SK-N-SH (cell line): ENCODE measurements at regions not wholly inside any gene's neighbourhood (a gene's known extent, or its start where the extent isn't known, plus 50 kb on each side); places are given as distances from the start of the nearest gene placed in this dataset.
"Not testable (repeated sequence)": the region's sequence is repeated elsewhere in the genome, so short reads cannot be mapped to it uniquely, and the experiment has no call there.

ENCODE experiments used
- EZH2phosphoT487 ChIP-seq: fragments of 200-600 bp; sonication (generic); IDR thresholded peaks from 2 replicates; pipeline ENCODE4 v1.6.1; 2017; ENCODE audit warnings: low read depth, mixed run types, mild to moderate bottlenecking, antibody characterized with exemption, moderate library complexity, borderline replicate concordance
- FOXM1 ChIP-seq: IDR thresholded peaks from 2 replicates; pipeline ENCODE4 v1.4.0; 2012; ENCODE audit warnings: low read depth, mild to moderate bottlenecking
- GABPA ChIP-seq: IDR thresholded peaks from 2 replicates; pipeline ENCODE4 v1.4.0; 2012; ENCODE audit warnings: low read depth, mild to moderate bottlenecking
- RAD21 ChIP-seq: IDR thresholded peaks from 2 replicates; pipeline ENCODE4 v1.6.1; 2012; ENCODE audit warnings: mild to moderate bottlenecking, low read length
- RFX5 ChIP-seq: IDR thresholded peaks from 2 replicates; pipeline ENCODE4 v1.6.1; 2012; ENCODE audit warnings: mild to moderate bottlenecking, improper control_type of control experiment, low read length
- SMC3 ChIP-seq: IDR thresholded peaks from 2 replicates; pipeline ENCODE4 v1.6.1; 2012; ENCODE audit warnings: low read depth, low read length, improper control_type of control experiment
- YY1 ChIP-seq: IDR thresholded peaks from 2 replicates; pipeline ENCODE4 v1.4.0; 2012; ENCODE audit warnings: low read depth, mild to moderate bottlenecking
- TF ChIP-seq, protein P1 (sequence below): IDR thresholded peaks from 2 replicates; pipeline ENCODE4 v1.6.1; 2012; ENCODE audit warnings: mild to moderate bottlenecking, low read depth, low read length, moderate library complexity
- TF ChIP-seq, protein P2 (sequence below): fragments of 200-600 bp; sonication (generic); IDR thresholded peaks from 2 replicates; pipeline ENCODE4 v1.6.1; 2017; ENCODE audit warnings: antibody characterized with exemption, mild to moderate bottlenecking, moderate library complexity
- TF ChIP-seq, protein P3 (sequence below): IDR thresholded peaks from 2 replicates; pipeline ENCODE4 v1.4.0; 2012; ENCODE audit warnings: low read depth
- TF ChIP-seq, protein P4 (sequence below): fragments of 150-350 bp; IDR thresholded peaks from 2 replicates; pipeline ENCODE4 v1.6.1; 2016; ENCODE audit warnings: mild to moderate bottlenecking, low read depth, low read length

DNA sequence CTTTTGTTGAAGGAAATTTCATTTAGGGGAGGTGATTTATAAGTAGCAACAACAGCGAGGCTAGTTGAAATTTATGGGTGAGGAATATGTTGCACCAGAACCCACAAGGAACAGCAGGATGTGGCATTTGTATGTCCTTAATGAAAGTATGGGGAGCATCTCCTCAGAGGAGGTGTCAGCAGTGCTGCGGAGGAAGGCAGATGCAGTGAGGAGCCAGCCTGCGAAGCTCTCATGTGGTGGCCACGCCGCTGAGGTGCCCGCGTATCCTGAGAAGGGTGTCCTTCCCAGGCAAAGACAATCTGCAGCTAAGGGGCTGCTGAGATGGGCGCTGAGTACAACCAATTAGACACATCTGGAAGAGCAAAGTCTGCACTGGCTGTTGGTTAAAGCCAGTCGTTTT lies 60.8 kb downstream of the OR4M2 start:
- not testable (repeated sequence) for TF ChIP-seq RFX5, RAD21, EZH2phosphoT487, FOXM1, YY1, GABPA, SMC3
- TF ChIP-seq, protein P1, sequence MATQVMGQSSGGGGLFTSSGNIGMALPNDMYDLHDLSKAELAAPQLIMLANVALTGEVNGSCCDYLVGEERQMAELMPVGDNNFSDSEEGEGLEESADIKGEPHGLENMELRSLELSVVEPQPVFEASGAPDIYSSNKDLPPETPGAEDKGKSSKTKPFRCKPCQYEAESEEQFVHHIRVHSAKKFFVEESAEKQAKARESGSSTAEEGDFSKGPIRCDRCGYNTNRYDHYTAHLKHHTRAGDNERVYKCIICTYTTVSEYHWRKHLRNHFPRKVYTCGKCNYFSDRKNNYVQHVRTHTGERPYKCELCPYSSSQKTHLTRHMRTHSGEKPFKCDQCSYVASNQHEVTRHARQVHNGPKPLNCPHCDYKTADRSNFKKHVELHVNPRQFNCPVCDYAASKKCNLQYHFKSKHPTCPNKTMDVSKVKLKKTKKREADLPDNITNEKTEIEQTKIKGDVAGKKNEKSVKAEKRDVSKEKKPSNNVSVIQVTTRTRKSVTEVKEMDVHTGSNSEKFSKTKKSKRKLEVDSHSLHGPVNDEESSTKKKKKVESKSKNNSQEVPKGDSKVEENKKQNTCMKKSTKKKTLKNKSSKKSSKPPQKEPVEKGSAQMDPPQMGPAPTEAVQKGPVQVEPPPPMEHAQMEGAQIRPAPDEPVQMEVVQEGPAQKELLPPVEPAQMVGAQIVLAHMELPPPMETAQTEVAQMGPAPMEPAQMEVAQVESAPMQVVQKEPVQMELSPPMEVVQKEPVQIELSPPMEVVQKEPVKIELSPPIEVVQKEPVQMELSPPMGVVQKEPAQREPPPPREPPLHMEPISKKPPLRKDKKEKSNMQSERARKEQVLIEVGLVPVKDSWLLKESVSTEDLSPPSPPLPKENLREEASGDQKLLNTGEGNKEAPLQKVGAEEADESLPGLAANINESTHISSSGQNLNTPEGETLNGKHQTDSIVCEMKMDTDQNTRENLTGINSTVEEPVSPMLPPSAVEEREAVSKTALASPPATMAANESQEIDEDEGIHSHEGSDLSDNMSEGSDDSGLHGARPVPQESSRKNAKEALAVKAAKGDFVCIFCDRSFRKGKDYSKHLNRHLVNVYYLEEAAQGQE: not testable (repeated sequence)
- TF ChIP-seq, protein P2, sequence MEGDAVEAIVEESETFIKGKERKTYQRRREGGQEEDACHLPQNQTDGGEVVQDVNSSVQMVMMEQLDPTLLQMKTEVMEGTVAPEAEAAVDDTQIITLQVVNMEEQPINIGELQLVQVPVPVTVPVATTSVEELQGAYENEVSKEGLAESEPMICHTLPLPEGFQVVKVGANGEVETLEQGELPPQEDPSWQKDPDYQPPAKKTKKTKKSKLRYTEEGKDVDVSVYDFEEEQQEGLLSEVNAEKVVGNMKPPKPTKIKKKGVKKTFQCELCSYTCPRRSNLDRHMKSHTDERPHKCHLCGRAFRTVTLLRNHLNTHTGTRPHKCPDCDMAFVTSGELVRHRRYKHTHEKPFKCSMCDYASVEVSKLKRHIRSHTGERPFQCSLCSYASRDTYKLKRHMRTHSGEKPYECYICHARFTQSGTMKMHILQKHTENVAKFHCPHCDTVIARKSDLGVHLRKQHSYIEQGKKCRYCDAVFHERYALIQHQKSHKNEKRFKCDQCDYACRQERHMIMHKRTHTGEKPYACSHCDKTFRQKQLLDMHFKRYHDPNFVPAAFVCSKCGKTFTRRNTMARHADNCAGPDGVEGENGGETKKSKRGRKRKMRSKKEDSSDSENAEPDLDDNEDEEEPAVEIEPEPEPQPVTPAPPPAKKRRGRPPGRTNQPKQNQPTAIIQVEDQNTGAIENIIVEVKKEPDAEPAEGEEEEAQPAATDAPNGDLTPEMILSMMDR: not testable (repeated sequence)
- TF ChIP-seq, protein P3, sequence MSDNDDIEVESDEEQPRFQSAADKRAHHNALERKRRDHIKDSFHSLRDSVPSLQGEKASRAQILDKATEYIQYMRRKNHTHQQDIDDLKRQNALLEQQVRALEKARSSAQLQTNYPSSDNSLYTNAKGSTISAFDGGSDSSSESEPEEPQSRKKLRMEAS: not testable (repeated sequence)
- TF ChIP-seq, protein P4, sequence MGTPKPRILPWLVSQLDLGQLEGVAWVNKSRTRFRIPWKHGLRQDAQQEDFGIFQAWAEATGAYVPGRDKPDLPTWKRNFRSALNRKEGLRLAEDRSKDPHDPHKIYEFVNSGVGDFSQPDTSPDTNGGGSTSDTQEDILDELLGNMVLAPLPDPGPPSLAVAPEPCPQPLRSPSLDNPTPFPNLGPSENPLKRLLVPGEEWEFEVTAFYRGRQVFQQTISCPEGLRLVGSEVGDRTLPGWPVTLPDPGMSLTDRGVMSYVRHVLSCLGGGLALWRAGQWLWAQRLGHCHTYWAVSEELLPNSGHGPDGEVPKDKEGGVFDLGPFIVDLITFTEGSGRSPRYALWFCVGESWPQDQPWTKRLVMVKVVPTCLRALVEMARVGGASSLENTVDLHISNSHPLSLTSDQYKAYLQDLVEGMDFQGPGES: not testable (repeated sequence)
